Adrenal gland (tissue), 9 donors: ENCODE measurements at regions not wholly inside any gene's neighbourhood (a gene's known extent, or its start where the extent isn't known, plus 50 kb on each side); places are given as distances from the start of the nearest gene placed in this dataset.

ENCODE experiments used
- DNase-seq, 7 donors: peaks; one replicate each; pipeline ENCODE4 v3.0.0-alpha.2; 2019 to 2020
- H3K27ac ChIP-seq, 5 donors: fragments of 200-600 bp; sonication (generic) in 4 of 5; 1 replicate in 3 of 5; 2 replicates in 2 of 5; pipeline versions ENCODE4 v1.5.1 to v1.8.0; 2016 to 2020; ENCODE audit warnings: mild to moderate bottlenecking in 1 of 5
- H3K27me3 ChIP-seq: fragments of 200-600 bp; 2 replicates; pipeline ENCODE4 v1.8.0; 2021
- H3K36me3 ChIP-seq, 2 donors: fragments of 200-600 bp; replicated peaks in 1 of 2; 1 replicate in 1 of 2; 2 replicates in 1 of 2; pipeline versions ENCODE4 v1.5.1 to v1.8.0; 2018 to 2022
- H3K4me1 ChIP-seq, 2 donors: fragments of 200-600 bp; replicated peaks in 1 of 2; 1 replicate in 1 of 2; 2 replicates in 1 of 2; pipeline versions ENCODE4 v1.5.1 to v1.8.0; 2018 to 2021
- H3K4me3 ChIP-seq, 4 donors: fragments of 200-600 bp; sonication (generic) in 3 of 4; one replicate each; pipeline ENCODE4 v1.5.1; 2016 to 2018
- H3K9me3 ChIP-seq, 3 donors: fragments of 200-600 bp; sonication (generic) in 1 of 3; replicated peaks in 1 of 3; 1 replicate in 2 of 3; 2 replicates in 1 of 3; pipeline versions ENCODE4 v1.5.1 to v1.8.0; 2016 to 2021
- CTCF ChIP-seq, 6 experiments: fragments of 450-650 bp in 4 of 6; fragments of 200-600 bp in 2 of 6; sonication (generic) in 1 of 6; IDR thresholded peaks; 1 replicate in 5 of 6; 2 replicates in 1 of 6; pipeline versions ENCODE4 v1.5.1 to v1.8.0; 2016 to 2021; ENCODE audit warnings: antibody characterized with exemption in 6 of 6, mild to moderate bottlenecking in 2 of 6, moderate library complexity in 1 of 6
- POLR2A ChIP-seq, 2 donors: fragments of 450-650 bp; IDR thresholded peaks; one replicate each; pipeline ENCODE4 v1.6.1; 2017; ENCODE audit warnings: antibody characterized with exemption in 2 of 2, mild to moderate bottlenecking in 2 of 2, moderate library complexity in 1 of 2
- WGBS, 4 donors: extraction: QIAGEN DNeasy Blood & Tissue Kit in 2 of 4; methylation state at CpG; one replicate each; pipeline versions ENCODE4 v1.1.5 to v1.1.7; 2013 to 2017; 5-methylcytosine and 5-hydroxymethylcytosine counted together
- intact Hi-C, 2 donors: fragments of 100-400 bp; cut with DNase I; formaldehyde crosslinking; loops; one replicate each; pipeline versions ENCODE4 v1.14.1 to v1.15.0; 2022 to 2023
- donor health status: healthy with polysubstance abuse.
- donor health status: Bipolar disorder and iron deficiency.
- donor health status: DM: yes; HTN: yes; CAD: no.
- donor health status: DM: no; HTN: no; CAD: no.
- donor health status: DM: no; HTN: no; CAD: no.

GRCh38 chr20:52684176-52684575 is 288.0 kb upstream of the TSHZ2 start:
- Histone ChIP-seq H3K4me1 (no peaks in the 10 kb centered on the region), H3K36me3 (no peaks in the 10 kb centered on the region), H3K9me3 (no peaks in the 10 kb centered on the region), H3K4me3 (no peak overlapping the region), H3K27me3 (peaks cover 3% of the 10 kb centered on the region), H3K27ac (no peak overlapping the region)
- TF ChIP-seq POLR2A (IDR thresholded peaks at IDR 0.05): no peak
- TF ChIP-seq CTCF (IDR thresholded peaks at IDR 0.05): no peak
- 79 to 84% (median 80%) methylated on average over 14 of the region's 14 CpGs for WGBS, 4 donors
- DNase-seq: no peak
- intact Hi-C loops: no loop called here

- no peak overlapping the region for H3K27ac ChIP-seq
- TF ChIP-seq CTCF (IDR thresholded peaks at IDR 0.05) (no peak), POLR2A (IDR thresholded peaks at IDR 0.05) (no peak)
- H3K4me3 ChIP-seq: no peak overlapping the region
- H3K4me1 ChIP-seq: no peaks in the 10 kb centered on the region
- no peaks in the 10 kb centered on the region for H3K36me3 ChIP-seq
- no peak for DNase-seq
- WGBS, 4 donors: 72 to 81% (median 75%) methylated on average over 5 of the region's 5 CpGs
- intact Hi-C loops: no loop called here
- peaks cover 3% of the 10 kb centered on the region for H3K27me3 ChIP-seq
- no peaks in the 10 kb centered on the region for H3K9me3 ChIP-seq
These were observed 288.4 kb upstream of the TSHZ2 start for GRCh38 chr20:52683761-52684160.

- no peak overlapping the region for H3K27ac ChIP-seq
- TF ChIP-seq POLR2A (IDR thresholded peaks at IDR 0.05) (no peak), CTCF (IDR thresholded peaks at IDR 0.05) (no peak)
- intact Hi-C loops: no loop called here
- DNase-seq: no peak
- peaks cover under 1% of the 10 kb centered on the region for H3K27me3 ChIP-seq
- no peak overlapping the region for H3K4me3 ChIP-seq
- no peaks in the 10 kb centered on the region for H3K4me1 ChIP-seq
- 38 to 65% (median 44%) methylated on average over 1 of the region's 1 CpG for WGBS, 4 donors
- no peaks in the 10 kb centered on the region for H3K9me3 ChIP-seq
- no peaks in the 10 kb centered on the region for H3K36me3 ChIP-seq
These were observed 289.9 kb upstream of the TSHZ2 start for GRCh38 chr20:52682237-52682636.

- TF ChIP-seq CTCF (IDR thresholded peaks at IDR 0.05) (no peak), POLR2A (IDR thresholded peaks at IDR 0.05) (no peak)
- intact Hi-C loops: no loop called here
- no peak for DNase-seq
- H3K27me3 ChIP-seq: no peaks in the 10 kb centered on the region
- no peaks in the 10 kb centered on the region for H3K4me1 ChIP-seq
- H3K27ac ChIP-seq: no peak overlapping the region
- no peak overlapping the region for H3K4me3 ChIP-seq
- H3K9me3 ChIP-seq: no peaks in the 10 kb centered on the region
- 54 to 68% (median 61%) methylated on average over 6 of the region's 6 CpGs for WGBS, 4 donors
- no peaks in the 10 kb centered on the region for H3K36me3 ChIP-seq
These were observed 290.9 kb upstream of the TSHZ2 start for GRCh38 chr20:52681288-52681687.
